HG02678 (cell line): ENCODE measurements at regions not wholly inside any gene's neighbourhood (a gene's known extent, or its start where the extent isn't known, plus 50 kb on each side); places are given as distances from the start of the nearest gene placed in this dataset.
"Not testable (repeated sequence)": the region's sequence is repeated elsewhere in the genome, so short reads cannot be mapped to it uniquely, and the experiment has no call there.

ENCODE experiments used
- ATAC-seq: cut with Tn5 transposase; IDR thresholded peaks from one replicate; pipeline ENCODE4 v1.9.1; 2021; ENCODE audit warnings: mild to moderate bottlenecking, moderate library complexity; ENCODE audit not compliant: unreplicated experiment

- ATAC-seq: peak; percentile 66
These were observed 136.3 kb downstream of the LY86 start for GRCh38 chr6:6724539-6725467.

GRCh38 chr6:6725468-6726209 lies 137.1 kb downstream of the LY86 start:
- ATAC-seq: no peak

GRCh38 chr6:6728169-6728941 lies 139.8 kb downstream of the LY86 start:
- ATAC-seq: no peak

- ATAC-seq: no peak
These were observed 141.5 kb downstream of the LY86 start for GRCh38 chr6:6729971-6730370.

- no peak for ATAC-seq
These were observed 142.3 kb downstream of the LY86 start for GRCh38 chr6:6730831-6731230.

- no peak for ATAC-seq
These were observed 146.3 kb downstream of the LY86 start for GRCh38 chr6:6734479-6735465.

GRCh38 chr6:6736791-6737654 lies 148.5 kb downstream of the LY86 start:
- ATAC-seq: no peak

GRCh38 chr6:6737671-6738070 lies 149.2 kb downstream of the LY86 start:
- no peak for ATAC-seq

- ATAC-seq: no peak
These were observed 149.6 kb downstream of the LY86 start for GRCh38 chr6:6738108-6738507.

GRCh38 chr6:6738922-6739716 lies 150.6 kb downstream of the LY86 start:
- ATAC-seq: no peak

- ATAC-seq: no peak
These were observed 152.1 kb downstream of the LY86 start for GRCh38 chr6:6740595-6740994.

GRCh38 chr6:6741264-6741663 lies 152.7 kb downstream of the LY86 start:
- no peak for ATAC-seq

GRCh38 chr6:6742535-6742934 lies 154.0 kb downstream of the LY86 start:
- no peak for ATAC-seq

- ATAC-seq: no peak
These were observed 156.0 kb downstream of the LY86 start for GRCh38 chr6:6744551-6744950.

- not testable (repeated sequence) for ATAC-seq
These were observed 157.3 kb downstream of the LY86 start for GRCh38 chr6:6745637-6746332.

- ATAC-seq: no peak
These were observed 157.9 kb downstream of the LY86 start for GRCh38 chr6:6746333-6746969.

- no peak for ATAC-seq
These were observed 158.4 kb downstream of the LY86 start for GRCh38 chr6:6746970-6747338.
